ENCODE measurements at regions not wholly inside any gene's neighbourhood (a gene's known extent, or its start where the extent isn't known, plus 50 kb on each side); places are given as distances from the start of the nearest gene placed in this dataset.

DNA sequence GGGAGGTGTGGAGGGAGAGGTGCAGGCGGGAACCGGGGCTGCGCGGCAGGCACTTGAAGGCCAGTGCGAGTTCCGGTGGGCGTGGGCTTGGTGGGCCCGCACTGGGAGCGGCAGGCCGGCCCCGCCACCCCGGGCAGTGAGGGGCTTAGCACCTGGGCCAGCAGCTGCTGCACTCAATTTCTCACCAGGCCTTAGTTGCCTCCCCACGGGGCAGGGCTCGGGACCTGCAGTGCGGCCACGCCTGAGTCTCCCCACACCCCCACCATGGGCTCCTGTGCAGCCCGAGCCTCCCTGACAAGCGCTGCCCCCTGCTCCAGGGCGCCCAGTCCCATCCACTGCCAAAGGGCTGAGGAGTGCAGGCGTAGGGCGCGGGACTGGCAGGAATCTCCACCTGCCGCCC lies 284.5 kb downstream of the DEPDC1B start:
- TF ChIP-seq KDM5A (IDR thresholded peaks at IDR 0.05; ENCODE audit: borderline replicate concordance, low read length) (no peak), KLF9 (CRISPR knock-in tag; IDR thresholded peaks at IDR 0.05; ENCODE audit: low read depth) (no peak), NBN (conservative IDR thresholded peaks at IDR 0.05) (no peak), POLR2A (IDR thresholded peaks at IDR 0.05; ENCODE audit: insufficient read depth in 1 of 2, low read depth in 2 of 2, low read length in 2 of 2) (no peak)
- TF ChIP-seq, protein P1, sequence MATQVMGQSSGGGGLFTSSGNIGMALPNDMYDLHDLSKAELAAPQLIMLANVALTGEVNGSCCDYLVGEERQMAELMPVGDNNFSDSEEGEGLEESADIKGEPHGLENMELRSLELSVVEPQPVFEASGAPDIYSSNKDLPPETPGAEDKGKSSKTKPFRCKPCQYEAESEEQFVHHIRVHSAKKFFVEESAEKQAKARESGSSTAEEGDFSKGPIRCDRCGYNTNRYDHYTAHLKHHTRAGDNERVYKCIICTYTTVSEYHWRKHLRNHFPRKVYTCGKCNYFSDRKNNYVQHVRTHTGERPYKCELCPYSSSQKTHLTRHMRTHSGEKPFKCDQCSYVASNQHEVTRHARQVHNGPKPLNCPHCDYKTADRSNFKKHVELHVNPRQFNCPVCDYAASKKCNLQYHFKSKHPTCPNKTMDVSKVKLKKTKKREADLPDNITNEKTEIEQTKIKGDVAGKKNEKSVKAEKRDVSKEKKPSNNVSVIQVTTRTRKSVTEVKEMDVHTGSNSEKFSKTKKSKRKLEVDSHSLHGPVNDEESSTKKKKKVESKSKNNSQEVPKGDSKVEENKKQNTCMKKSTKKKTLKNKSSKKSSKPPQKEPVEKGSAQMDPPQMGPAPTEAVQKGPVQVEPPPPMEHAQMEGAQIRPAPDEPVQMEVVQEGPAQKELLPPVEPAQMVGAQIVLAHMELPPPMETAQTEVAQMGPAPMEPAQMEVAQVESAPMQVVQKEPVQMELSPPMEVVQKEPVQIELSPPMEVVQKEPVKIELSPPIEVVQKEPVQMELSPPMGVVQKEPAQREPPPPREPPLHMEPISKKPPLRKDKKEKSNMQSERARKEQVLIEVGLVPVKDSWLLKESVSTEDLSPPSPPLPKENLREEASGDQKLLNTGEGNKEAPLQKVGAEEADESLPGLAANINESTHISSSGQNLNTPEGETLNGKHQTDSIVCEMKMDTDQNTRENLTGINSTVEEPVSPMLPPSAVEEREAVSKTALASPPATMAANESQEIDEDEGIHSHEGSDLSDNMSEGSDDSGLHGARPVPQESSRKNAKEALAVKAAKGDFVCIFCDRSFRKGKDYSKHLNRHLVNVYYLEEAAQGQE (IDR thresholded peaks at IDR 0.05; ENCODE audit: borderline replicate concordance in 1 of 2, low read depth in 1 of 2, low read length in 2 of 2) = no peak
- TF ChIP-seq, protein P2, sequence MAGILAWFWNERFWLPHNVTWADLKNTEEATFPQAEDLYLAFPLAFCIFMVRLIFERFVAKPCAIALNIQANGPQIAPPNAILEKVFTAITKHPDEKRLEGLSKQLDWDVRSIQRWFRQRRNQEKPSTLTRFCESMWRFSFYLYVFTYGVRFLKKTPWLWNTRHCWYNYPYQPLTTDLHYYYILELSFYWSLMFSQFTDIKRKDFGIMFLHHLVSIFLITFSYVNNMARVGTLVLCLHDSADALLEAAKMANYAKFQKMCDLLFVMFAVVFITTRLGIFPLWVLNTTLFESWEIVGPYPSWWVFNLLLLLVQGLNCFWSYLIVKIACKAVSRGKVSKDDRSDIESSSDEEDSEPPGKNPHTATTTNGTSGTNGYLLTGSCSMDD (CRISPR knock-in tag; IDR thresholded peaks at IDR 0.05) = no peak
